PC-9 (cell line): ENCODE measurements at regions not wholly inside any gene's neighbourhood (a gene's known extent, or its start where the extent isn't known, plus 50 kb on each side); places are given as distances from the start of the nearest gene placed in this dataset.

Experiments
- EZH2 ChIP-seq: fragments of 200-600 bp; sonication (generic); IDR thresholded peaks from 2 replicates; pipeline ENCODE4 v1.8.0; 2017; ENCODE audit warnings: antibody characterized with exemption, low read depth
- TF ChIP-seq, protein P1 (sequence below): fragments of 200-600 bp; sonication (generic); conservative IDR thresholded peaks from 2 replicates; pipeline ENCODE4 v1.6.1; 2017; ENCODE audit warnings: mixed run types, antibody characterized with exemption, mild to moderate bottlenecking, moderate library complexity

DNA sequence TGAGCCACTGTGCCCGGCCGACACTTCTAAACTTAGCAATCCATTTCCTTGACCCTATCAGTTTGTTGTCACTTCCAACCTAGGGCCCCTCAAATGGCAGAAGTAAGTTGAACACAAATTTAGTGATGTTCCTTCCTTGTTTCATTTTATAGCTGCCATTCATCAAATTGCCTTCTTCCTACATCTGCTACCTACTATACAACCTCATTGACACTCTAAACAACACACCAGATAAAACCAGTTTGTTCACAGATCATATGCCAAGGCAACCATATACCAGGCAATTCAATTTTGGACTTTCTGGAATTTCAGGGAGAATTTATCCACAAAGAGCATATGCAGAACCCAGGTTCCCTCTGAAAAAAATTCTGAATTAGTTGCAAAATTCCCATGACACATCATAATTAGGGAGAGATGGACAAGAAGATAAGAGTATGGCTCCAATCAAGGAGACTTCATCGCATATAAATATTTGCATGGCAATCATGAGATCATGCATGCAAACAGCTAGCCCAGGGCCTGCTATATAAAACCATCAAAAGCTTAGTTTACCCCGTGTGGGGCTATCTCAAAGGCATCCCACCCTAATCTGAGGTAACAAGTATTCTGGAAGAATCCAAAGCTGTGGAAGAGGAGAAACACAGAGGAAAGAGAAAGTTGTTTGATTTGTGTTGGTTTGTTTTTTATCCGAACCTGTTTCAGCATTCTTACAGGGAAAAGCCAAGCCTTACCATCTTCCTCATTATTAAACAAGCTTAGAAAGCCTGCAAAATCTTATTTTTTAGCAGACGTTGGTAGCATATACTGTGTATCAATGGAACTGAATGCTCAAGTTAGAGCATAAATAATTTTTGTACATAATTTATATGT lies 132.8 kb upstream of the TNFAIP3 start:
- TF ChIP-seq, protein P1, sequence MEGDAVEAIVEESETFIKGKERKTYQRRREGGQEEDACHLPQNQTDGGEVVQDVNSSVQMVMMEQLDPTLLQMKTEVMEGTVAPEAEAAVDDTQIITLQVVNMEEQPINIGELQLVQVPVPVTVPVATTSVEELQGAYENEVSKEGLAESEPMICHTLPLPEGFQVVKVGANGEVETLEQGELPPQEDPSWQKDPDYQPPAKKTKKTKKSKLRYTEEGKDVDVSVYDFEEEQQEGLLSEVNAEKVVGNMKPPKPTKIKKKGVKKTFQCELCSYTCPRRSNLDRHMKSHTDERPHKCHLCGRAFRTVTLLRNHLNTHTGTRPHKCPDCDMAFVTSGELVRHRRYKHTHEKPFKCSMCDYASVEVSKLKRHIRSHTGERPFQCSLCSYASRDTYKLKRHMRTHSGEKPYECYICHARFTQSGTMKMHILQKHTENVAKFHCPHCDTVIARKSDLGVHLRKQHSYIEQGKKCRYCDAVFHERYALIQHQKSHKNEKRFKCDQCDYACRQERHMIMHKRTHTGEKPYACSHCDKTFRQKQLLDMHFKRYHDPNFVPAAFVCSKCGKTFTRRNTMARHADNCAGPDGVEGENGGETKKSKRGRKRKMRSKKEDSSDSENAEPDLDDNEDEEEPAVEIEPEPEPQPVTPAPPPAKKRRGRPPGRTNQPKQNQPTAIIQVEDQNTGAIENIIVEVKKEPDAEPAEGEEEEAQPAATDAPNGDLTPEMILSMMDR = no peak
- TF ChIP-seq EZH2 = no peak
